GM12878 (cell line): ENCODE measurements at regions not wholly inside any gene's neighbourhood (a gene's known extent, or its start where the extent isn't known, plus 50 kb on each side); places are given as distances from the start of the nearest gene placed in this dataset.

Experiments
- ATAC-seq: fragments of 200-7000 bp; cut with Tn5 transposase; 3 replicates; pipeline ENCODE4 v1.9.1; 2020; ENCODE audit warnings: mild to moderate bottlenecking, moderate library complexity
- BruUV-seq: library from RNA; stranded (reverse); fragments of 400-500 nt; replicated peaks from 2 replicates; lab custom pipeline; 2021; lab: Mats Ljungman, UMichigan
- CTCF ChIA-PET: fragments of 300-600 bp; sonication (Branson Sonifier 250); formaldehyde crosslinking; extraction: SDS; loops from one replicate; lab custom pipeline; 2021; ENCODE audit warnings: inconsistent platforms; lab: Yijun Ruan, JAX
- POLR2A ChIA-PET: fragments of 350-600 bp; formaldehyde crosslinking; extraction: SDS; loops from one replicate; lab custom pipeline; 2021; ENCODE audit warnings: inconsistent platforms; lab: Charles Lee
- RAD21 ChIA-PET: fragments of 300-600 bp; sonication (Branson Sonifier 250); formaldehyde crosslinking; loops from one replicate; lab custom pipeline; 2023; ENCODE audit warnings: antibody characterized with exemption; ENCODE audit not compliant: unreplicated experiment; lab: Charles Lee
- SMC1A ChIA-PET: fragments of 300-600 bp; sonication (Branson Sonifier 250); formaldehyde crosslinking; loops from one replicate; lab custom pipeline; 2023; ENCODE audit not compliant: unreplicated experiment, uncharacterized antibody; lab: Charles Lee
- DNase-seq: peaks from one replicate; pipeline ENCODE4 v3.0.0-alpha.2; 2011; ENCODE audit warnings: low read depth, low spot score
- FAIRE-seq: peaks from 3 replicates; lab custom pipeline; 2011; peaks lifted over from hg19 to GRCh38; lab: Jason Lieb, UNC
- H2AFZ ChIP-seq: 2 replicates; pipeline ENCODE4 v1.6.0; 2011; ENCODE audit warnings: low read depth, low read length, control low read depth; ENCODE audit not compliant: control insufficient read depth
- H3K27ac ChIP-seq: 2 replicates; pipeline ENCODE4 v1.5.1; 2011; ENCODE audit warnings: control low read depth; ENCODE audit not compliant: control insufficient read depth, insufficient read depth
- H3K27me3 ChIP-seq, 2 experiments: replicated peaks in 1 of 2; 2 replicates each; pipeline versions ENCODE4 v1.6.0 to v1.6.1; 2011; ENCODE audit warnings: low read length in 1 of 2; ENCODE audit not compliant: control insufficient read depth in 2 of 2, insufficient read depth in 2 of 2
- H3K36me3 ChIP-seq, 2 experiments: 2 replicates each; pipeline ENCODE4 v1.5.1; 2011; ENCODE audit warnings: low read length in 1 of 2; ENCODE audit not compliant: control insufficient read depth in 2 of 2, insufficient read depth in 2 of 2
- H3K4me1 ChIP-seq: 2 replicates; pipeline ENCODE4 v1.6.1; 2011; ENCODE audit warnings: mild to moderate bottlenecking, low read length, moderate library complexity, mixed read lengths; ENCODE audit not compliant: control insufficient read depth, insufficient read depth
- H3K4me2 ChIP-seq: 2 replicates; pipeline ENCODE4 v1.6.0; 2011; ENCODE audit warnings: control low read depth; ENCODE audit not compliant: control insufficient read depth, insufficient read depth
- H3K4me3 ChIP-seq: fragments of 200-600 bp; sonication (generic); 2 replicates; pipeline ENCODE4 v1.5.1; 2016
- H3K79me2 ChIP-seq: 2 replicates; pipeline ENCODE4 v1.6.0; 2011; ENCODE audit warnings: low read length; ENCODE audit not compliant: control insufficient read depth, insufficient read depth
- H3K9ac ChIP-seq: 2 replicates; pipeline ENCODE4 v1.8.0; 2011; ENCODE audit warnings: low read length, control low read depth, mixed read lengths; ENCODE audit not compliant: control insufficient read depth, insufficient read depth
- H3K9me3 ChIP-seq: replicated peaks from 3 replicates; pipeline ENCODE4 v1.5.1; 2011; ENCODE audit warnings: mild to moderate bottlenecking, low read length; ENCODE audit not compliant: control insufficient read depth, insufficient read depth
- H4K20me1 ChIP-seq: 2 replicates; pipeline ENCODE4 v1.6.0; 2011; ENCODE audit not compliant: control insufficient read depth, insufficient read depth
- BACH1 ChIP-seq: fragments of 450-650 bp; IDR thresholded peaks from 2 replicates; pipeline ENCODE4 v1.6.1; 2017; ENCODE audit warnings: mild to moderate bottlenecking, borderline replicate concordance
- CEBPZ ChIP-seq: fragments of 150-350 bp; IDR thresholded peaks from 2 replicates; pipeline ENCODE4 v1.6.1; 2016; ENCODE audit warnings: low read depth, low read length
- HDGF ChIP-seq: fragments of 450-650 bp; IDR thresholded peaks from 2 replicates; pipeline ENCODE4 v1.6.1; 2016; ENCODE audit warnings: antibody characterized with exemption
- JUND ChIP-seq: IDR thresholded peaks from 2 replicates; pipeline ENCODE4 v1.6.1; 2012; ENCODE audit warnings: low read depth, mild to moderate bottlenecking, low read length, improper control_type of control experiment, moderate library complexity
- KAT2A ChIP-seq: conservative IDR thresholded peaks from 2 replicates; pipeline ENCODE4 v1.6.1; 2011; ENCODE audit warnings: low read depth, low read length; ENCODE audit not compliant: control insufficient read depth
- LARP7 ChIP-seq: fragments of 450-650 bp; IDR thresholded peaks from 2 replicates; pipeline ENCODE4 v1.6.1; 2017; ENCODE audit warnings: mild to moderate bottlenecking
- MEF2A ChIP-seq: IDR thresholded peaks from 2 replicates; pipeline ENCODE4 v1.6.1; 2011; ENCODE audit warnings: low read depth, mild to moderate bottlenecking, low read length, moderate library complexity; ENCODE audit not compliant: insufficient read depth
- POLR2A ChIP-seq: IDR thresholded peaks from 2 replicates; pipeline ENCODE4 v1.6.1; 2011; ENCODE audit warnings: low read depth, mild to moderate bottlenecking, low read length
- POLR2AphosphoS2 ChIP-seq: IDR thresholded peaks from 2 replicates; pipeline ENCODE4 v1.6.1; 2011; ENCODE audit warnings: low read depth, mild to moderate bottlenecking, low read length, improper control_type of control experiment, moderate library complexity
- STAT3 ChIP-seq: IDR thresholded peaks from 2 replicates; pipeline ENCODE4 v1.6.1; 2011; ENCODE audit warnings: low read depth, low read length, improper control_type of control experiment
- TARDBP ChIP-seq: IDR thresholded peaks from 2 replicates; pipeline ENCODE4 v1.6.1; 2016; ENCODE audit warnings: borderline replicate concordance
- TCF3 ChIP-seq: IDR thresholded peaks from 2 replicates; pipeline ENCODE4 v1.6.1; 2012; ENCODE audit warnings: low read depth, mild to moderate bottlenecking, low read length, borderline replicate concordance; ENCODE audit not compliant: insufficient read depth
- WGBS: methylation state at CpG from one replicate; pipeline ENCODE4 v1.1.6; 2016; ENCODE audit warnings: low lambda C conversion rate; ENCODE audit not compliant: insufficient replicate concordance, insufficient coverage; ENCODE audit errors: missing lambda C conversion rate; 5-methylcytosine and 5-hydroxymethylcytosine counted together
- in situ Hi-C: fragments of 300-500 bp; cut with MboI; formaldehyde crosslinking; loops from 9 replicates; pipeline ENCODE4 v1.14.3; 2018; ENCODE audit warnings: mixed read lengths
- intact Hi-C: fragments of 100-400 bp; cut with micrococcal nuclease; formaldehyde crosslinking; loops from one replicate; pipeline ENCODE4 v1.14.2; 2022; ENCODE audit not compliant: unreplicated experiment

DNA sequence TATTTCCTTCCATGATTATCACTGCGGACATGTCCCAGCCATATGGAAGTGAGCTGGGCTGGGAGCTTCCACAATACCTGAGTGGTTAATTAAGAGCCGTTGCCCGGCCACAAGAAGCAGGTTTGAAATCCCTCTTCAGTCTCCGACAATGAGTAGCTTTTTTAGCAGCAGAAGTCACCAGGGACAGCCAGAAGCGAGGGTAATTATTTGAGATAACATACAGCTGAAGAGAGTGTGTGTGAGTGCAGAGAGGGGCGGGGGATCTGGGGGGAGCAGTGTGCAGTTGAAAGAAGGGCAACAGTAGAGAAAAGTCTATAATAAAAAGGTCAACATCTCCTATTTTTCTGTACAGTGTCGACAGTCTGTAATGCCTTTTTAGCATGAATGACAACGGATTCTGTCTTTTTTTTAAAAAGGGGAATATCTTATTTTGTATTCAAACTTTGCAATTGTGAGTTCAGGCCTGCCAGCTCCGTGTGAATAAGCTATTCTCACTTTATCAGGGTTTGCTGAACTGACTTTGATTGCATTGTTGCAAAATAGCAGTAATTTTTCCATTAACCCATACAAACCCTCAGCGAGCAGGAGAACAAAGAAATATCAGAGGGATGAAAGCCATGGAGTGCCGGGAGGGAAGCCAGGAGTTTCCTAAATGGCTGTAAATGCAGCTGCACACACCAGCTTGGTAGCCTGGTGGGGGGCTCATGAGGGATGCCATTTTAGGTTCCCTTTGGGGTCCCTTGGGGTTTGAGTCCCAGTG is 220.3 kb upstream of the IRX3 start:
- RAD21 ChIA-PET: no interaction called here
- TF ChIP-seq BACH1 (no peak), POLR2A (no peak), HDGF (no peak), CEBPZ (no peak)
- Histone ChIP-seq H4K20me1 (no peaks in the 10 kb centered on the region), H3K9ac (no peak overlapping the region), H3K79me2 (no peaks in the 10 kb centered on the region), H2AFZ (no peak overlapping the region), H3K4me2 (no peak overlapping the region), H3K36me3 (no peaks in the 10 kb centered on the region), H3K4me1 (no peaks in the 10 kb centered on the region), H3K9me3 (no peaks in the 10 kb centered on the region), H3K27ac (no peak overlapping the region), H3K4me3 (no peak overlapping the region), H3K27me3 (no peaks in the 10 kb centered on the region)
- CTCF ChIA-PET: no interaction called here
- SMC1A ChIA-PET: no interaction called here
- FAIRE-seq: no peak
- POLR2A ChIA-PET: no interaction called here
- in situ Hi-C loops: no loop called here
- no TSS peak for BruUV-seq
- intact Hi-C loops: no loop called here
- 11% methylated on average over 11 of the region's 11 CpGs for WGBS
- ATAC-seq: no peak
- DNase-seq: no peak

- ChIA-PET SMC1A (no interaction called here), POLR2A (no interaction called here)
- 57% methylated on average over 8 of the region's 8 CpGs for WGBS
Measured at GRCh38 chr16:54506214-54506580, 219.6 kb upstream of the IRX3 start.

More at GRCh38 chr16:54506214-54506580, 219.6 kb upstream of the IRX3 start:
- no peak overlapping the region for H3K4me3 ChIP-seq
- intact Hi-C loops: no loop called here
- TF ChIP-seq KAT2A (no peak), TARDBP (no peak), STAT3 (no peak), POLR2AphosphoS2 (no peak), MEF2A (no peak), LARP7 (no peak), TCF3 (no peak), JUND (no peak)
- no peaks in the 10 kb centered on the region for H3K27me3 ChIP-seq
- FAIRE-seq (no peak), DNase-seq (no peak), ATAC-seq (no peak)
- no peaks in the 10 kb centered on the region for H3K9me3 ChIP-seq
- ChIA-PET RAD21 (no interaction called here), CTCF (no interaction called here)
- in situ Hi-C loops: no loop called here
- H3K4me1 ChIP-seq: no peaks in the 10 kb centered on the region
- no peak overlapping the region for H2AFZ ChIP-seq
- no peak overlapping the region for H3K4me2 ChIP-seq
- H3K36me3 ChIP-seq: no peaks in the 10 kb centered on the region
- H3K9ac ChIP-seq: no peak overlapping the region
- no peaks in the 10 kb centered on the region for H3K79me2 ChIP-seq
- BruUV-seq: no TSS peak
- no peaks in the 10 kb centered on the region for H4K20me1 ChIP-seq
- H3K27ac ChIP-seq: no peak overlapping the region
